ENCODE measurements at regions not wholly inside any gene's neighbourhood (a gene's known extent, or its start where the extent isn't known, plus 50 kb on each side); places are given as distances from the start of the nearest gene placed in this dataset.

GRCh38 chr9:8012986-8013385 is 213.4 kb upstream of the DMAC1 start:
- TF ChIP-seq, protein P1, sequence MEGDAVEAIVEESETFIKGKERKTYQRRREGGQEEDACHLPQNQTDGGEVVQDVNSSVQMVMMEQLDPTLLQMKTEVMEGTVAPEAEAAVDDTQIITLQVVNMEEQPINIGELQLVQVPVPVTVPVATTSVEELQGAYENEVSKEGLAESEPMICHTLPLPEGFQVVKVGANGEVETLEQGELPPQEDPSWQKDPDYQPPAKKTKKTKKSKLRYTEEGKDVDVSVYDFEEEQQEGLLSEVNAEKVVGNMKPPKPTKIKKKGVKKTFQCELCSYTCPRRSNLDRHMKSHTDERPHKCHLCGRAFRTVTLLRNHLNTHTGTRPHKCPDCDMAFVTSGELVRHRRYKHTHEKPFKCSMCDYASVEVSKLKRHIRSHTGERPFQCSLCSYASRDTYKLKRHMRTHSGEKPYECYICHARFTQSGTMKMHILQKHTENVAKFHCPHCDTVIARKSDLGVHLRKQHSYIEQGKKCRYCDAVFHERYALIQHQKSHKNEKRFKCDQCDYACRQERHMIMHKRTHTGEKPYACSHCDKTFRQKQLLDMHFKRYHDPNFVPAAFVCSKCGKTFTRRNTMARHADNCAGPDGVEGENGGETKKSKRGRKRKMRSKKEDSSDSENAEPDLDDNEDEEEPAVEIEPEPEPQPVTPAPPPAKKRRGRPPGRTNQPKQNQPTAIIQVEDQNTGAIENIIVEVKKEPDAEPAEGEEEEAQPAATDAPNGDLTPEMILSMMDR (IDR thresholded peaks at IDR 0.05; ENCODE audit: low read depth, low read length, missing input control) = no peak
- no peak for TF ChIP-seq YY1 (IDR thresholded peaks at IDR 0.05)
- TF ChIP-seq RAD21 (IDR thresholded peaks at IDR 0.05) = no peak
- no peak for TF ChIP-seq NR2F2 (IDR thresholded peaks at IDR 0.05)
